Neural progenitor cell (in vitro differentiated cells): ENCODE measurements at regions not wholly inside any gene's neighbourhood (a gene's known extent, or its start where the extent isn't known, plus 50 kb on each side); places are given as distances from the start of the nearest gene placed in this dataset.

Experiments used
- CTCF ChIP-seq: fragments of 200-600 bp; sonication (generic); IDR thresholded peaks from 2 replicates; pipeline ENCODE4 v1.5.1; 2017; ENCODE audit warnings: antibody characterized with exemption, mild to moderate bottlenecking
- EZH2 ChIP-seq: fragments of 200-600 bp; sonication (generic); IDR thresholded peaks from 2 replicates; pipeline ENCODE4 v1.6.1; 2017; ENCODE audit warnings: antibody characterized with exemption, mild to moderate bottlenecking, moderate library complexity

GRCh38 chr13:103839460-103839859 is 773.2 kb upstream of the SLC10A2 start:
- no peak for TF ChIP-seq EZH2
- TF ChIP-seq CTCF = no peak
